Uterus (tissue), 2 donors: ENCODE measurements at regions not wholly inside any gene's neighbourhood (a gene's known extent, or its start where the extent isn't known, plus 50 kb on each side); places are given as distances from the start of the nearest gene placed in this dataset.

ENCODE experiments used
- POLR2A ChIP-seq, 2 donors: fragments of 450-650 bp; IDR thresholded peaks; one replicate each; pipeline ENCODE4 v1.6.1; 2016; ENCODE audit warnings: antibody characterized with exemption in 2 of 2, mild to moderate bottlenecking in 1 of 2, moderate library complexity in 1 of 2
- TF ChIP-seq, protein P1 (sequence below), 4 experiments: fragments of 200-600 bp in 2 of 4; fragments of 450-650 bp in 2 of 4; sonication (generic) in 2 of 4; IDR thresholded peaks; one replicate each; pipeline ENCODE4 v1.5.1; 2016 to 2019; ENCODE audit warnings: antibody characterized with exemption in 4 of 4, mild to moderate bottlenecking in 2 of 4, moderate library complexity in 1 of 4

DNA sequence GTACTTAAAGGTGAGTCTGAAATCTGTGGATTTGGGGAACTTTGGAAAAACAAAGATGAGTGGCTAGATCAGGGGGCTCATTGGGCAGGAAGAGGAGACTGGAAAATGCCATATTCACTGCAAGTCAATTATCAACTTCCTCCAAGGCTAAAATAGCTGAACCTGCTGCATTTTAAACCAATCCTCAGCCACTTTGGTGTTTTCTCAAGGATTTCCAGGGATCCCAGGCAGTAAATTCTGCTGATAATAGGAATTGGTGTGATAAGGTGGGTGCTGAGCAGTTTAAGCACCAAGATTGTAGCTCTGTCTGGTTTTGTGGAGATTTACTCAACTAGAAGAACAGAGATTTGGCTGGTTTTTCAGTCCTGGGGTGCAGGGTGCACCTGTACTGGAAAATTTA lies 153.9 kb upstream of the CAMK1G start:
- TF ChIP-seq, protein P1, sequence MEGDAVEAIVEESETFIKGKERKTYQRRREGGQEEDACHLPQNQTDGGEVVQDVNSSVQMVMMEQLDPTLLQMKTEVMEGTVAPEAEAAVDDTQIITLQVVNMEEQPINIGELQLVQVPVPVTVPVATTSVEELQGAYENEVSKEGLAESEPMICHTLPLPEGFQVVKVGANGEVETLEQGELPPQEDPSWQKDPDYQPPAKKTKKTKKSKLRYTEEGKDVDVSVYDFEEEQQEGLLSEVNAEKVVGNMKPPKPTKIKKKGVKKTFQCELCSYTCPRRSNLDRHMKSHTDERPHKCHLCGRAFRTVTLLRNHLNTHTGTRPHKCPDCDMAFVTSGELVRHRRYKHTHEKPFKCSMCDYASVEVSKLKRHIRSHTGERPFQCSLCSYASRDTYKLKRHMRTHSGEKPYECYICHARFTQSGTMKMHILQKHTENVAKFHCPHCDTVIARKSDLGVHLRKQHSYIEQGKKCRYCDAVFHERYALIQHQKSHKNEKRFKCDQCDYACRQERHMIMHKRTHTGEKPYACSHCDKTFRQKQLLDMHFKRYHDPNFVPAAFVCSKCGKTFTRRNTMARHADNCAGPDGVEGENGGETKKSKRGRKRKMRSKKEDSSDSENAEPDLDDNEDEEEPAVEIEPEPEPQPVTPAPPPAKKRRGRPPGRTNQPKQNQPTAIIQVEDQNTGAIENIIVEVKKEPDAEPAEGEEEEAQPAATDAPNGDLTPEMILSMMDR (IDR thresholded peaks at IDR 0.05): no peak
- no peak for TF ChIP-seq POLR2A (IDR thresholded peaks at IDR 0.05)
